Stimulated activated effector memory CD8-positive, alpha-beta T cell treated with anti-CD3 and anti-CD28 coated beads, Interleukin-12 subunit alpha, Interleukin-12 subunit beta, amount 100 ng/mL, for 72 hours (primary cell): ENCODE measurements at regions not wholly inside any gene's neighbourhood (a gene's known extent, or its start where the extent isn't known, plus 50 kb on each side); places are given as distances from the start of the nearest gene placed in this dataset.
"Not testable (repeated sequence)": the region's sequence is repeated elsewhere in the genome, so short reads cannot be mapped to it uniquely, and the experiment has no call there.

Source experiments
- ATAC-seq: fragments of 150-1000 bp; cut with Tn5 transposase; 2 replicates; pipeline ENCODE4 v1.10.0; 2021
- DNase-seq, 2 donors: peaks; one replicate each; pipeline ENCODE4 v3.0.0; 2021 to 2022; ENCODE audit warnings: low spot score in 2 of 2
- H3K27ac Mint-ChIP-seq: one replicate; pipeline ENCODE4 v1.8.0; 2022; ENCODE audit warnings: mild to moderate bottlenecking, mixed read lengths
- H3K36me3 Mint-ChIP-seq: one replicate; pipeline ENCODE4 v1.8.0; 2022; ENCODE audit warnings: mild to moderate bottlenecking, mixed read lengths
- H3K4me1 Mint-ChIP-seq: one replicate; pipeline ENCODE4 v1.8.0; 2022; ENCODE audit warnings: mixed read lengths
- H3K4me3 Mint-ChIP-seq: one replicate; pipeline ENCODE4 v1.8.0; 2022; ENCODE audit warnings: mild to moderate bottlenecking, mixed read lengths
- H3K9me3 Mint-ChIP-seq: one replicate; pipeline ENCODE4 v1.8.0; 2022; ENCODE audit warnings: mixed read lengths

GRCh38 chr13:79846386-79846785 is 365.4 kb downstream of the NDFIP2 start:
- Mint-ChIP-seq H3K9me3 (peaks cover 4% of the 10 kb centered on the region), H3K36me3 (no peaks in the 10 kb centered on the region), H3K4me1 (no peaks in the 10 kb centered on the region), H3K4me3 (no peak overlapping the region), H3K27ac (no peak overlapping the region)
- DNase-seq (no peak), ATAC-seq (no peak)

GRCh38 chr13:79837741-79838450 is 356.9 kb downstream of the NDFIP2 start:
- H3K27ac Mint-ChIP-seq: no peak overlapping the region
- no peak overlapping the region for H3K4me3 Mint-ChIP-seq
- no peak for DNase-seq
- peaks cover 3% of the 10 kb centered on the region for H3K9me3 Mint-ChIP-seq
- no peaks in the 10 kb centered on the region for H3K36me3 Mint-ChIP-seq
- no peaks in the 10 kb centered on the region for H3K4me1 Mint-ChIP-seq
- no peak for ATAC-seq

GRCh38 chr13:79836121-79836520 is 355.2 kb downstream of the NDFIP2 start:
- DNase-seq, H3K4me1 Mint-ChIP-seq: not testable (repeated sequence)

GRCh38 chr13:79834876-79835275 is 353.9 kb downstream of the NDFIP2 start:
- H3K27ac Mint-ChIP-seq: no peak overlapping the region
- peaks cover 3% of the 10 kb centered on the region for H3K9me3 Mint-ChIP-seq
- H3K4me1 Mint-ChIP-seq: no peaks in the 10 kb centered on the region
- ATAC-seq: no peak
- no peak overlapping the region for H3K4me3 Mint-ChIP-seq
- H3K36me3 Mint-ChIP-seq: no peaks in the 10 kb centered on the region
- no peak for DNase-seq

More at GRCh38 chr13:79836121-79836520, 355.2 kb downstream of the NDFIP2 start:
- H3K27ac Mint-ChIP-seq, H3K36me3 Mint-ChIP-seq, H3K4me3 Mint-ChIP-seq, H3K9me3 Mint-ChIP-seq, ATAC-seq: not testable (repeated sequence)

GRCh38 chr13:79833991-79834390 is 353.0 kb downstream of the NDFIP2 start:
- no peak for ATAC-seq
- Mint-ChIP-seq H3K36me3 (no peaks in the 10 kb centered on the region), H3K4me1 (no peaks in the 10 kb centered on the region), H3K9me3 (peaks cover 3% of the 10 kb centered on the region), H3K27ac (no peak overlapping the region), H3K4me3 (no peak overlapping the region)
- DNase-seq: no peak

DNA sequence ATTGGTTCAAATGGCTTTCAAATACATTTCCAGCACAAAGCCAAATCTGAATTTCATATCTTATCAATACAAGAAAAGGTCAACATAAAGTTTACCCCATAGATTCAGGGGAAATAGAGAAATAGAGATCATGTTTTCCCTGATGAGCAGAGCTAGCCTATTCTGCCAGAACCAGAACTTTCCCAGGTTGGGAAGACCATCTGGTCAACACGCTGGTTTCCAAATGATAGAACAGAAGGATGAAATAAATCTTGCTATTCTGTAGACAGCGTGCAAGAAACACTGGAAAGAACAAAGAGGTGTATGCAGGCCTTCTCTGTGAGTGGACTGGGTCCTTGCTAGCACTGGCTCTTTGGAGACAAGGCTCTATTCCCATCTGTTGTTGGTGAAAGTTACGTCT is 350.6 kb downstream of the NDFIP2 start:
- Mint-ChIP-seq H3K4me1 (no peaks in the 10 kb centered on the region), H3K27ac (no peak overlapping the region), H3K9me3 (no peaks in the 10 kb centered on the region), H3K4me3 (no peak overlapping the region), H3K36me3 (no peaks in the 10 kb centered on the region)
- ATAC-seq (no peak), DNase-seq (no peak)

GRCh38 chr13:79830945-79831344 is 350.0 kb downstream of the NDFIP2 start:
- ATAC-seq (no peak), DNase-seq (no peak)
- H3K4me1 Mint-ChIP-seq: no peaks in the 10 kb centered on the region
- H3K9me3 Mint-ChIP-seq: peaks cover 4% of the 10 kb centered on the region
- no peak overlapping the region for H3K4me3 Mint-ChIP-seq
- no peaks in the 10 kb centered on the region for H3K36me3 Mint-ChIP-seq
- no peak overlapping the region for H3K27ac Mint-ChIP-seq

- Mint-ChIP-seq H3K36me3 (no peaks in the 10 kb centered on the region), H3K27ac (no peak overlapping the region), H3K4me1 (no peaks in the 10 kb centered on the region), H3K4me3 (no peak overlapping the region), H3K9me3 (peaks cover 6% of the 10 kb centered on the region)
- DNase-seq (no peak), ATAC-seq (peak; percentile 57)
Observed at GRCh38 chr13:79830426-79830825, 349.5 kb downstream of the NDFIP2 start.

GRCh38 chr13:79829880-79830279 is 348.9 kb downstream of the NDFIP2 start:
- no peaks in the 10 kb centered on the region for H3K4me1 Mint-ChIP-seq
- H3K27ac Mint-ChIP-seq: no peak overlapping the region
- DNase-seq (no peak), ATAC-seq (no peak)
- H3K9me3 Mint-ChIP-seq: peaks cover 6% of the 10 kb centered on the region
- no peaks in the 10 kb centered on the region for H3K36me3 Mint-ChIP-seq
- H3K4me3 Mint-ChIP-seq: no peak overlapping the region

DNA sequence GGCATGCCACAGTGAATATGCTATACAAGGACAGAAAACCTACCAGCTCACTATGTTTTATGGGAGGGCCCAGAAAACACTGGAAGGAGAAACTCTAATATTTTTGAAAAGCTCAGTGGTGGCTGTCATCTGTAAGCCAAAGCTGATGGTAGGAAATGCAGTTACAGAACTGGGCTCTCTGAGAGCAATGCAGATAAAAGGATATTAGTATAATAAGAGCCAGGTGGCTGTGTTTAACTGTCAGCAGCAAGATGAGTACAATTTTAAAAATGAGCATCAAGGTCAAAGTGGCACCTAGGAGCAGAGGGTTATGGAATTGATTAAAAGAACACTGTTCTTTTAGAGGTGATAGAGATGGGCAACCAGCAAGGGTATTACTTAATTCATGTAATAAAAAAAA is 345.0 kb downstream of the NDFIP2 start:
- Mint-ChIP-seq H3K27ac (no peak overlapping the region), H3K36me3 (no peaks in the 10 kb centered on the region), H3K4me3 (no peak overlapping the region), H3K9me3 (peaks cover 6% of the 10 kb centered on the region), H3K4me1 (no peaks in the 10 kb centered on the region)
- ATAC-seq (no peak), DNase-seq (no peak)

- DNase-seq (no peak), ATAC-seq (no peak)
- Mint-ChIP-seq H3K36me3 (no peaks in the 10 kb centered on the region), H3K4me3 (no peak overlapping the region), H3K4me1 (no peaks in the 10 kb centered on the region), H3K27ac (no peak overlapping the region), H3K9me3 (peaks cover 6% of the 10 kb centered on the region)
Observed at GRCh38 chr13:79815041-79815440, 334.1 kb downstream of the NDFIP2 start.

- H3K27ac Mint-ChIP-seq: no peak overlapping the region
- ATAC-seq: no peak
- no peaks in the 10 kb centered on the region for H3K4me1 Mint-ChIP-seq
- no peak for DNase-seq
- H3K4me3 Mint-ChIP-seq: no peak overlapping the region
- H3K36me3 Mint-ChIP-seq: no peaks in the 10 kb centered on the region
- peaks cover 6% of the 10 kb centered on the region for H3K9me3 Mint-ChIP-seq
Observed at GRCh38 chr13:79812070-79812850, 331.3 kb downstream of the NDFIP2 start.

- DNase-seq (no peak), ATAC-seq (no peak)
- Mint-ChIP-seq H3K27ac (no peak overlapping the region), H3K9me3 (peaks cover 6% of the 10 kb centered on the region), H3K36me3 (no peaks in the 10 kb centered on the region), H3K4me1 (no peaks in the 10 kb centered on the region), H3K4me3 (no peak overlapping the region)
Observed at GRCh38 chr13:79811170-79811569, 330.2 kb downstream of the NDFIP2 start.

DNA sequence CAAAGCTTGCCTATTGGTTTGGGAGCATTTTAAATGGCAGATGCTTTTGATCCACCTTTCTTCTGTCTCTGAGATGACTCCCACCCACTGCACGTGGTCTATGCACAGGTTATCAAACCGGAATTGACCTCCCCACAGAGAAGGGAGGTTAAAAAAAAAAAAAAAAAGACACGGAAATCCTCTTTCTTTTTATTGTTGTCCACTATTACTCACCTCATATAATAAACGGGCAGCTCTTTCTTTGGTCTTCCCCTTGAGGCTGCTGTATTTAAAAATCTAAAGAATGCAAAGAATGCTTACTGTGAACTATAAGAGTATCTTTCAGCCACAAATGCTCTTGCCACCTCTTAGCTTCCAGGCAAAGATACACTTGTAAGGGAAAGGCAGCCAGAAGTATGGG is 329.7 kb downstream of the NDFIP2 start:
- no peaks in the 10 kb centered on the region for H3K4me1 Mint-ChIP-seq
- ATAC-seq (no peak), DNase-seq (no peak)
- peaks cover 4% of the 10 kb centered on the region for H3K9me3 Mint-ChIP-seq
- no peaks in the 10 kb centered on the region for H3K36me3 Mint-ChIP-seq
- no peak overlapping the region for H3K27ac Mint-ChIP-seq
- H3K4me3 Mint-ChIP-seq: no peak overlapping the region

- no peak for ATAC-seq
- Mint-ChIP-seq H3K36me3 (no peaks in the 10 kb centered on the region), H3K27ac (no peak overlapping the region), H3K9me3 (peaks cover under 1% of the 10 kb centered on the region), H3K4me3 (no peak overlapping the region), H3K4me1 (no peaks in the 10 kb centered on the region)
- no peak for DNase-seq
Observed at GRCh38 chr13:79810018-79810417, 329.1 kb downstream of the NDFIP2 start.

- Mint-ChIP-seq H3K36me3 (no peaks in the 10 kb centered on the region), H3K4me1 (no peaks in the 10 kb centered on the region)
- no peak for ATAC-seq
Observed at GRCh38 chr13:79808475-79808874, 327.5 kb downstream of the NDFIP2 start.

More at GRCh38 chr13:79808475-79808874, 327.5 kb downstream of the NDFIP2 start:
- no peak for DNase-seq
- H3K9me3 Mint-ChIP-seq: no peaks in the 10 kb centered on the region
- no peak overlapping the region for H3K4me3 Mint-ChIP-seq
- H3K27ac Mint-ChIP-seq: no peak overlapping the region
